ENCODE measurements at regions not wholly inside any gene's neighbourhood (a gene's known extent, or its start where the extent isn't known, plus 50 kb on each side); places are given as distances from the start of the nearest gene placed in this dataset.
"Not testable (repeated sequence)": the region's sequence is repeated elsewhere in the genome, so short reads cannot be mapped to it uniquely, and the experiment has no call there.

- Mint-ChIP-seq H3K4me1 (ENCODE audit: low read depth) (peaks cover 22% of the 10 kb centered on the region), H3K4me3 (no peak overlapping the region), H3K27ac (no peak overlapping the region), H3K36me3 (ENCODE audit: low read depth) (no peaks in the 10 kb centered on the region), H3K27me3 (ENCODE audit: low read depth) (peaks cover 48% of the 10 kb centered on the region), H3K9me3 (ENCODE audit: insufficient read depth) (no peaks in the 10 kb centered on the region)
- DNase-seq: no peak
- ChIA-PET CTCF (interaction anchor here (0.8 to 1.3 kb wide), 3 partner anchors 23 to 65 kb away, joined by 3 to 7 read pairs (median 5); no protein-coding TSS in a partner anchor), POLR2A (no interaction called here)
- no peak for ATAC-seq
These were observed 1281.1 kb downstream of the TMEM121 start for GRCh38 chr14:106807493-106807892.

GRCh38 chr14:106808458-106808857, 1282.1 kb downstream of the TMEM121 start:
- Mint-ChIP-seq H3K27me3 (ENCODE audit: low read depth) (peaks cover 41% of the 10 kb centered on the region), H3K9me3 (ENCODE audit: insufficient read depth) (no peaks in the 10 kb centered on the region), H3K4me3 (no peak overlapping the region), H3K36me3 (ENCODE audit: low read depth) (no peaks in the 10 kb centered on the region), H3K4me1 (ENCODE audit: low read depth) (peaks cover 22% of the 10 kb centered on the region), H3K27ac (no peak overlapping the region)
- POLR2A ChIA-PET: no interaction called here
- CTCF ChIA-PET: interaction anchor here (0.8 to 1.3 kb wide), 3 partner anchors 22 to 64 kb away, joined by 3 to 7 read pairs (median 5); no protein-coding TSS in a partner anchor
- DNase-seq (no peak), ATAC-seq (no peak)

GRCh38 chr14:106808907-106809306, 1282.5 kb downstream of the TMEM121 start:
- Mint-ChIP-seq H3K4me1 (ENCODE audit: low read depth) (peaks cover 22% of the 10 kb centered on the region), H3K27ac (no peak overlapping the region), H3K4me3 (no peak overlapping the region), H3K27me3 (ENCODE audit: low read depth) (peaks cover 36% of the 10 kb centered on the region), H3K9me3 (ENCODE audit: insufficient read depth) (no peaks in the 10 kb centered on the region), H3K36me3 (ENCODE audit: low read depth) (no peaks in the 10 kb centered on the region)
- ChIA-PET CTCF (no interaction called here), POLR2A (no interaction called here)
- ATAC-seq (no peak), DNase-seq (no peak)

GRCh38 chr14:106809615-106810014, 1283.2 kb downstream of the TMEM121 start:
- Mint-ChIP-seq H3K4me3 (peak overlapping the region; percentile 4), H3K9me3 (ENCODE audit: insufficient read depth) (no peaks in the 10 kb centered on the region), H3K27ac (no peak overlapping the region), H3K4me1 (ENCODE audit: low read depth) (peaks cover 22% of the 10 kb centered on the region), H3K36me3 (ENCODE audit: low read depth) (no peaks in the 10 kb centered on the region), H3K27me3 (ENCODE audit: low read depth) (peaks cover 32% of the 10 kb centered on the region)
- peak; percentile 38 for DNase-seq
- CTCF ChIA-PET: no interaction called here
- POLR2A ChIA-PET: no interaction called here
- no peak for ATAC-seq

GRCh38 chr14:106810168-106810567, 1283.8 kb downstream of the TMEM121 start:
- DNase-seq (peak; percentile 58), ATAC-seq (peak; percentile 83)
- H3K9me3 Mint-ChIP-seq (ENCODE audit: insufficient read depth); H3K4me3 Mint-ChIP-seq; H3K27ac Mint-ChIP-seq; H3K36me3 Mint-ChIP-seq (ENCODE audit: low read depth); POLR2A ChIA-PET: not testable (repeated sequence)
- H3K4me1 Mint-ChIP-seq (ENCODE audit: low read depth): peaks cover 22% of the 10 kb centered on the region
- CTCF ChIA-PET: interaction anchor here (1.8 to 2.4 kb wide), 2 partner anchors 21 to 63 kb away, joined by 6 to 24 read pairs; no protein-coding TSS in a partner anchor
- H3K27me3 Mint-ChIP-seq (ENCODE audit: low read depth): peaks cover 31% of the 10 kb centered on the region

- ChIA-PET POLR2A (no interaction called here), CTCF (interaction anchor here (0.9 to 2.4 kb wide), 3 partner anchors 12 to 62 kb away, joined by 3 to 24 read pairs (median 6); no protein-coding TSS in a partner anchor)
- H3K4me1 Mint-ChIP-seq (ENCODE audit: low read depth): peaks cover 22% of the 10 kb centered on the region
- H3K4me3 Mint-ChIP-seq: no peak overlapping the region
- ATAC-seq (no peak), DNase-seq (no peak)
- H3K36me3 Mint-ChIP-seq (ENCODE audit: low read depth): no peaks in the 10 kb centered on the region
- H3K9me3 Mint-ChIP-seq (ENCODE audit: insufficient read depth): no peaks in the 10 kb centered on the region
- peaks cover 35% of the 10 kb centered on the region for H3K27me3 Mint-ChIP-seq (ENCODE audit: low read depth)
- H3K27ac Mint-ChIP-seq: no peak overlapping the region
These were observed 1284.8 kb downstream of the TMEM121 start for GRCh38 chr14:106811162-106811561.

- ATAC-seq (no peak), DNase-seq (no peak)
- Mint-ChIP-seq H3K27ac (no peak overlapping the region), H3K9me3 (ENCODE audit: insufficient read depth) (no peaks in the 10 kb centered on the region), H3K36me3 (ENCODE audit: low read depth) (no peaks in the 10 kb centered on the region), H3K27me3 (ENCODE audit: low read depth) (peaks cover 22% of the 10 kb centered on the region), H3K4me3 (no peak overlapping the region), H3K4me1 (ENCODE audit: low read depth) (peaks cover 22% of the 10 kb centered on the region)
- POLR2A ChIA-PET: no interaction called here
- CTCF ChIA-PET: no interaction called here
These were observed 1286.5 kb downstream of the TMEM121 start for GRCh38 chr14:106812788-106813476.

GRCh38 chr14:106813477-106813823, 1287.1 kb downstream of the TMEM121 start:
- Mint-ChIP-seq H3K9me3 (ENCODE audit: insufficient read depth) (no peaks in the 10 kb centered on the region), H3K4me1 (ENCODE audit: low read depth) (peaks cover 22% of the 10 kb centered on the region), H3K27me3 (ENCODE audit: low read depth) (peaks cover 17% of the 10 kb centered on the region), H3K36me3 (ENCODE audit: low read depth) (no peaks in the 10 kb centered on the region), H3K4me3 (no peak overlapping the region), H3K27ac (no peak overlapping the region)
- CTCF ChIA-PET: interaction anchor here (3.1 kb wide), 1 partner anchor 18 kb away, joined by 30 read pairs; no protein-coding TSS in a partner anchor
- POLR2A ChIA-PET: no interaction called here
- no peak for DNase-seq
- no peak for ATAC-seq

GRCh38 chr14:106820119-106820518, 1293.7 kb downstream of the TMEM121 start:
- DNase-seq (no peak), ATAC-seq (no peak)
- ChIA-PET CTCF (interaction anchor here (3.5 to 4.3 kb wide), 3 partner anchors 12 to 53 kb away, joined by 16 to 84 read pairs (median 24); no protein-coding TSS in a partner anchor), POLR2A (no interaction called here)
- Mint-ChIP-seq H3K4me3 (no peak overlapping the region), H3K27ac (no peak overlapping the region), H3K36me3 (ENCODE audit: low read depth) (no peaks in the 10 kb centered on the region), H3K9me3 (ENCODE audit: insufficient read depth) (no peaks in the 10 kb centered on the region), H3K4me1 (ENCODE audit: low read depth) (no peaks in the 10 kb centered on the region), H3K27me3 (ENCODE audit: low read depth) (peaks cover 21% of the 10 kb centered on the region)

GRCh38 chr14:106821119-106821518, 1294.7 kb downstream of the TMEM121 start:
- H3K36me3 Mint-ChIP-seq (ENCODE audit: low read depth): no peaks in the 10 kb centered on the region
- H3K27ac Mint-ChIP-seq: no peak overlapping the region
- H3K4me3 Mint-ChIP-seq: no peak overlapping the region
- ChIA-PET CTCF (interaction anchor here (1.4 to 4.3 kb wide), 6 partner anchors 11 to 52 kb away, joined by 3 to 84 read pairs (median 12); no protein-coding TSS in a partner anchor), POLR2A (no interaction called here)
- H3K4me1 Mint-ChIP-seq (ENCODE audit: low read depth): no peaks in the 10 kb centered on the region
- DNase-seq (no peak), ATAC-seq (no peak)
- H3K27me3 Mint-ChIP-seq (ENCODE audit: low read depth): peaks cover 21% of the 10 kb centered on the region
- H3K9me3 Mint-ChIP-seq (ENCODE audit: insufficient read depth): no peaks in the 10 kb centered on the region

GRCh38 chr14:106822905-106823304, 1296.5 kb downstream of the TMEM121 start:
- ChIA-PET CTCF (interaction anchor here (1.1 to 4.3 kb wide), 5 partner anchors 9 to 50 kb away, joined by 3 to 84 read pairs (median 16); no protein-coding TSS in a partner anchor), POLR2A (no interaction called here)
- no peak overlapping the region for H3K4me3 Mint-ChIP-seq
- no peak overlapping the region for H3K27ac Mint-ChIP-seq
- no peaks in the 10 kb centered on the region for H3K4me1 Mint-ChIP-seq (ENCODE audit: low read depth)
- DNase-seq (no peak), ATAC-seq (no peak)
- no peaks in the 10 kb centered on the region for H3K9me3 Mint-ChIP-seq (ENCODE audit: insufficient read depth)
- peaks cover 26% of the 10 kb centered on the region for H3K27me3 Mint-ChIP-seq (ENCODE audit: low read depth)
- H3K36me3 Mint-ChIP-seq (ENCODE audit: low read depth): no peaks in the 10 kb centered on the region

- Mint-ChIP-seq H3K36me3 (ENCODE audit: low read depth) (no peaks in the 10 kb centered on the region), H3K4me3 (no peak overlapping the region), H3K27me3 (ENCODE audit: low read depth) (peaks cover 33% of the 10 kb centered on the region), H3K4me1 (ENCODE audit: low read depth) (no peaks in the 10 kb centered on the region), H3K9me3 (ENCODE audit: insufficient read depth) (no peaks in the 10 kb centered on the region), H3K27ac (no peak overlapping the region)
- ChIA-PET CTCF (interaction anchor here (1.1 to 4.3 kb wide), 4 partner anchors 8 to 49 kb away, joined by 3 to 84 read pairs (median 20); no protein-coding TSS in a partner anchor), POLR2A (no interaction called here)
- ATAC-seq (no peak), DNase-seq (no peak)
These were observed 1297.2 kb downstream of the TMEM121 start for GRCh38 chr14:106823552-106823951.

All from activated CD8-positive, alpha-beta T cell treated with anti-CD3 and anti-CD28 coated beads, Interleukin-2, amount 10 ng/mL, durations not matched to agents 7 days and 5 days (primary cell).